H1 (cell line): ENCODE measurements at regions not wholly inside any gene's neighbourhood (a gene's known extent, or its start where the extent isn't known, plus 50 kb on each side); places are given as distances from the start of the nearest gene placed in this dataset.

ENCODE experiments used
- CTCF ChIA-PET: fragments of 300-600 bp; sonication (Branson Sonifier 250); formaldehyde crosslinking; loops from one replicate; lab custom pipeline; 2021; ENCODE audit not compliant: partially characterized antibody; lab: Charles Lee
- POLR2A ChIA-PET: fragments of 300-600 bp; sonication (Branson Sonifier 250); formaldehyde crosslinking; loops from one replicate; lab custom pipeline; 2021; ENCODE audit warnings: inconsistent platforms; ENCODE audit not compliant: partially characterized antibody; lab: Charles Lee
- DNase-seq, 2 experiments: peaks; one replicate each; pipeline versions ENCODE4 v3.0.0 to v3.0.0-alpha.2; 2010 to 2022; ENCODE audit warnings: low spot score in 2 of 2, low read depth in 1 of 2, mixed read lengths in 1 of 2
- FAIRE-seq: peaks from 2 replicates; lab custom pipeline; 2011; peaks lifted over from hg19 to GRCh38; lab: Jason Lieb, UNC
- H2AFZ ChIP-seq: 2 replicates; pipeline ENCODE4 v1.8.1; 2012; ENCODE audit warnings: low read length, inconsistent platforms
- H2AK5ac ChIP-seq: 2 replicates; pipeline ENCODE4 v1.6.1; 2013; ENCODE audit warnings: low read depth, low read length
- H2BK120ac ChIP-seq: replicated peaks from 2 replicates; pipeline ENCODE3; 2013; ENCODE audit warnings: low read depth, low read length, inconsistent platforms
- H2BK12ac ChIP-seq: 2 replicates; pipeline ENCODE4 v1.6.1; 2013; ENCODE audit warnings: low read depth, low read length
- H2BK15ac ChIP-seq: 2 replicates; pipeline ENCODE4 v1.6.1; 2013; ENCODE audit warnings: low read length
- H2BK20ac ChIP-seq: 2 replicates; pipeline ENCODE4 v1.6.1; 2013; ENCODE audit warnings: low read length
- H2BK5ac ChIP-seq: 2 replicates; pipeline ENCODE4 v1.6.1; 2013; ENCODE audit warnings: low read depth, low read length
- H3K14ac ChIP-seq: 2 replicates; pipeline ENCODE4 v1.6.1; 2013; ENCODE audit warnings: inconsistent platforms; ENCODE audit not compliant: insufficient read length
- H3K18ac ChIP-seq: 2 replicates; pipeline ENCODE4 v1.6.1; 2013; ENCODE audit warnings: low read length; ENCODE audit errors: extremely low read depth
- H3K23ac ChIP-seq: 2 replicates; pipeline ENCODE4 v1.6.1; 2013; ENCODE audit warnings: inconsistent platforms; ENCODE audit not compliant: insufficient read length
- H3K23me2 ChIP-seq: 2 replicates; pipeline ENCODE4 v1.6.1; 2013; ENCODE audit warnings: low read depth, low read length
- H3K27ac ChIP-seq: 2 replicates; pipeline ENCODE4 v1.6.1; 2011; ENCODE audit warnings: low read depth, low read length, inconsistent platforms
- H3K27me3 ChIP-seq, 4 experiments: replicated peaks in 1 of 4; 1 replicate in 1 of 4; 2 replicates in 3 of 4; pipeline versions ENCODE4 v1.6.1 to v1.8.1; 2011 to 2013; ENCODE audit warnings: low read length in 3 of 4, mild to moderate bottlenecking in 3 of 4, inconsistent platforms in 2 of 4, mixed read lengths in 2 of 4, moderate library complexity in 1 of 4; ENCODE audit not compliant: control insufficient read depth in 3 of 4, insufficient read depth in 3 of 4; ENCODE audit errors: extremely low read depth in 1 of 4
- H3K36me3 ChIP-seq, 4 experiments: 2 replicates each; pipeline versions ENCODE4 v1.6.1 to v1.8.1; 2011 to 2013; ENCODE audit warnings: mild to moderate bottlenecking in 4 of 4, low read length in 3 of 4, moderate library complexity in 2 of 4, control low read depth in 1 of 4, inconsistent platforms in 1 of 4; ENCODE audit not compliant: insufficient read depth in 4 of 4, control insufficient read depth in 2 of 4
- H3K4ac ChIP-seq: replicated peaks from 2 replicates; pipeline ENCODE3; 2013; ENCODE audit warnings: low read length, low read depth, mixed read lengths, inconsistent platforms; ENCODE audit not compliant: insufficient read length
- H3K4me1 ChIP-seq, 4 experiments: replicated peaks in 1 of 4; 1 replicate in 1 of 4; 2 replicates in 3 of 4; pipeline versions ENCODE4 v1.6.1 to v1.8.1; 2011 to 2013; ENCODE audit warnings: low read length in 3 of 4, inconsistent platforms in 2 of 4, mixed read lengths in 1 of 4; ENCODE audit not compliant: insufficient read depth in 4 of 4, control insufficient read depth in 3 of 4
- H3K4me2 ChIP-seq, 2 experiments: 2 replicates each; pipeline versions ENCODE4 v1.6.1 to v1.8.1; 2011 to 2013; ENCODE audit warnings: low read depth in 2 of 2, low read length in 2 of 2, control low read depth in 1 of 2, inconsistent platforms in 1 of 2, mild to moderate bottlenecking in 1 of 2; ENCODE audit not compliant: insufficient read depth in 1 of 2
- H3K4me3 ChIP-seq, 4 experiments: fragments of 200-600, 300-600 bp in 1 of 4; sonication (generic), shearing (Covaris generic), sonication (Bioruptor Twin) in 1 of 4; 2 replicates each; pipeline versions ENCODE4 v1.5.1 to v1.8.1; 2011 to 2016; ENCODE audit warnings: low read length in 4 of 4, low read depth in 3 of 4, control low read depth in 2 of 4, inconsistent platforms in 2 of 4, mild to moderate bottlenecking in 2 of 4, mixed read lengths in 1 of 4, moderate library complexity in 1 of 4; ENCODE audit not compliant: insufficient read depth in 2 of 4; ENCODE audit errors: extremely low read depth in 1 of 4
- H3K56ac ChIP-seq: replicated peaks from 2 replicates; pipeline ENCODE3; 2013; ENCODE audit warnings: low read depth, mild to moderate bottlenecking, mixed read lengths, low read length, inconsistent platforms; ENCODE audit not compliant: insufficient read length
- H3K79me1 ChIP-seq: 2 replicates; pipeline ENCODE4 v1.6.1; 2013; ENCODE audit warnings: low read depth, low read length, control low read depth
- H3K79me2 ChIP-seq, 2 experiments: 2 replicates each; pipeline versions ENCODE4 v1.6.1 to v1.8.1; 2012 to 2013; ENCODE audit warnings: low read length in 2 of 2, mild to moderate bottlenecking in 2 of 2, inconsistent platforms in 1 of 2; ENCODE audit not compliant: insufficient read depth in 2 of 2, control insufficient read depth in 1 of 2
- H3K9ac ChIP-seq, 4 experiments: replicated peaks in 1 of 4; 1 replicate in 1 of 4; 2 replicates in 3 of 4; pipeline versions ENCODE4 v1.6.1 to v1.8.1; 2011 to 2013; ENCODE audit warnings: low read depth in 3 of 4, low read length in 3 of 4, control low read depth in 2 of 4, mild to moderate bottlenecking in 2 of 4, moderate library complexity in 2 of 4, inconsistent platforms in 1 of 4; ENCODE audit errors: extremely low read depth in 1 of 4
- H3K9me3 ChIP-seq, 2 experiments: 2 replicates each; pipeline versions ENCODE4 v1.6.1 to v1.8.1; 2012 to 2013; ENCODE audit warnings: mild to moderate bottlenecking in 2 of 2, moderate library complexity in 2 of 2, control low read depth in 1 of 2, inconsistent platforms in 1 of 2, low read depth in 1 of 2, low read length in 1 of 2, mixed read lengths in 1 of 2; ENCODE audit not compliant: insufficient read depth in 2 of 2
- H4K20me1 ChIP-seq, 2 experiments: replicated peaks in 1 of 2; 2 replicates each; pipeline versions ENCODE3 to v1.8.1; 2011 to 2013; ENCODE audit warnings: inconsistent platforms in 2 of 2, low read length in 2 of 2, mild to moderate bottlenecking in 1 of 2; ENCODE audit not compliant: insufficient read depth in 2 of 2, control insufficient read depth in 1 of 2
- H4K5ac ChIP-seq: 2 replicates; pipeline ENCODE4 v1.6.1; 2013; ENCODE audit warnings: low read length, low read depth, mixed read lengths, inconsistent platforms; ENCODE audit not compliant: insufficient read length
- H4K8ac ChIP-seq: 2 replicates; pipeline ENCODE4 v1.8.0; 2013; ENCODE audit warnings: mild to moderate bottlenecking, moderate library complexity, low read length, inconsistent platforms; ENCODE audit not compliant: insufficient read depth; ENCODE audit errors: extremely low read depth
- H4K91ac ChIP-seq: replicated peaks from 2 replicates; pipeline ENCODE3; 2013; ENCODE audit warnings: low read length, mixed read lengths, inconsistent platforms; ENCODE audit not compliant: insufficient read length
- ASH2L ChIP-seq: fragments of 200-600, 300-600 bp; sonication (generic); IDR thresholded peaks from one replicate; pipeline ENCODE4 v1.7.1; 2017; ENCODE audit warnings: low read length
- CEBPB ChIP-seq: IDR thresholded peaks from 2 replicates; pipeline ENCODE4 v1.6.1; 2012; ENCODE audit warnings: low read depth, low read length
- KDM1A ChIP-seq: fragments of 200-600, 300-600 bp; sonication (generic); IDR thresholded peaks from 2 replicates; pipeline ENCODE4 v1.7.1; 2016; ENCODE audit warnings: mild to moderate bottlenecking, low read length, borderline replicate concordance
- MAX ChIP-seq: IDR thresholded peaks from 2 replicates; pipeline ENCODE4 v1.6.1; 2012; ENCODE audit warnings: inconsistent platforms
- POLR2A ChIP-seq, 2 experiments: IDR thresholded peaks; 1 replicate in 1 of 2; 2 replicates in 1 of 2; pipeline ENCODE4 v1.6.1; 2011; ENCODE audit warnings: low read depth in 2 of 2, low read length in 2 of 2, mild to moderate bottlenecking in 2 of 2; ENCODE audit errors: control extremely low read depth in 1 of 2
- RBBP5 ChIP-seq: IDR thresholded peaks from 2 replicates; pipeline ENCODE4 v1.7.1; 2012; ENCODE audit warnings: low read depth, mild to moderate bottlenecking, inconsistent platforms, low read length, moderate library complexity, borderline replicate concordance
- SAP30 ChIP-seq: fragments of 300-600 bp; sonication (generic); IDR thresholded peaks from 2 replicates; pipeline ENCODE4 v1.7.1; 2012; ENCODE audit warnings: low read length, moderate library complexity, mild to moderate bottlenecking, inconsistent platforms; ENCODE audit not compliant: insufficient read depth, insufficient replicate concordance
- SIN3A ChIP-seq, 2 experiments: IDR thresholded peaks in 1 of 2; conservative IDR thresholded peaks in 1 of 2; 2 replicates each; pipeline ENCODE4 v1.6.1; 2011 to 2012; ENCODE audit warnings: low read length in 2 of 2, improper control_type of control experiment in 1 of 2, low read depth in 1 of 2, mild to moderate bottlenecking in 1 of 2
- SP2 ChIP-seq: IDR thresholded peaks from 2 replicates; pipeline ENCODE4 v1.6.1; 2012; ENCODE audit warnings: mild to moderate bottlenecking, low read length, inconsistent platforms
- SRF ChIP-seq: IDR thresholded peaks from 2 replicates; pipeline ENCODE4 v1.6.1; 2011; ENCODE audit warnings: mild to moderate bottlenecking, low read depth, low read length, moderate library complexity
- TCF12 ChIP-seq: IDR thresholded peaks from 2 replicates; pipeline ENCODE4 v1.6.1; 2011; ENCODE audit warnings: low read depth, mild to moderate bottlenecking, low read length
- YY1 ChIP-seq: IDR thresholded peaks from 2 replicates; pipeline ENCODE4 v1.6.1; 2011; ENCODE audit warnings: low read depth, mild to moderate bottlenecking, low read length
- WGBS, 2 experiments: shearing (Covaris generic) in 1 of 2; methylation state at CpG; one replicate each; pipeline versions ENCODE4 v1.1.6 to v1.1.7; 2013 to 2015; ENCODE audit warnings: low lambda C conversion rate in 2 of 2, mixed read lengths in 2 of 2, inconsistent platforms in 1 of 2, low coverage in 1 of 2, missing lambda C conversion rate in 1 of 2; ENCODE audit not compliant: insufficient replicate concordance in 2 of 2, insufficient coverage in 1 of 2, insufficient read length in 1 of 2; ENCODE audit errors: extremely low coverage in 1 of 2, missing lambda C conversion rate in 1 of 2; 5-methylcytosine and 5-hydroxymethylcytosine counted together

DNA sequence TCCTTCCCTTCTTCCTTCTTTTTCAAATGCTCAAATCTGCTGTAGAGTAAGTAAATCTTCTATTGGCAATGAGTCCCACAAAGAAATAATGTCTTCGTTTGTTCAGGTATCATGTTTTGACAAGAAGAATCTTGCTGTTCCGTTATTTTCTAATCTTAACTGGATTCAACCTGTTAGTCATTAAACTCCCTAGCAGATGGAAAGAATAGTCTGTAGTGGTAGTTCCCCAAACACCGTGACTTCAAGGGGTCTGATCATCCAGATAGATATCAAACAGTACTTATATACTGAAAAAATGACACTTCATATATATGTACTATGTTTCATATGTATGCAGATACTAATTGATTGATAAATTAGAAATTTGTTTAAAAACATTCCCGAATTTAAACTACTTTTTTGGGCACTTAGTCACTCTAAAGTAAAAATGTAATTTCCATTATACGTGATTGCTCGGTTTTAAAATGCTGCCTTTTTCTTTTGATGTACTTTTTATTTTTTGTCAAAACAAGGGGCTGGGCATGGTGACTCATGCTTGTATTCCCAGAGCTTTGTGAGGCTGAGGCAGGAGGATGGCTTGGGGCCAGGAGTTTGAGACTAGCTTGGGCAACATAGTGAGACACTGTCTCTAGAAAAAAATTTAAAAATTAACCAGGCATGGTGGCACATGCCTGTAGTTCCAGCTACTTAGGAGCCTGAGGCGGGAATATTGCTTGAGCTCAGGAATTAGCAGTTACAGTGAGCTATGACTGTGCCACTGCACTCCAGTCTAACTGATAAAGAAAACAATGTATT is 335.7 kb upstream of the SNX7 start:
- CTCF ChIA-PET: no interaction called here
- Histone ChIP-seq H3K9ac (no peak overlapping the region), H3K4me3 (no peak overlapping the region), H3K14ac (no peak overlapping the region), H3K4ac (no peak overlapping the region), H3K79me2 (no peaks in the 10 kb centered on the region), H2BK20ac (no peak overlapping the region), H4K5ac (no peak overlapping the region), H2BK15ac (no peak overlapping the region), H2BK5ac (no peak overlapping the region), H3K23me2 (no peaks in the 10 kb centered on the region), H2AK5ac (no peak overlapping the region), H3K4me1 (no peaks in the 10 kb centered on the region), H3K27me3 (no peaks in the 10 kb centered on the region), H4K8ac (no peak overlapping the region), H3K27ac (no peak overlapping the region), H3K36me3 (no peaks in the 10 kb centered on the region), H2BK120ac (no peak overlapping the region), H4K20me1 (no peaks in the 10 kb centered on the region), H2AFZ (no peak overlapping the region), H3K4me2 (no peak overlapping the region), H3K9me3 (no peaks in the 10 kb centered on the region), H3K18ac (no peak overlapping the region), H2BK12ac (no peak overlapping the region), H3K79me1 (no peaks in the 10 kb centered on the region), H3K23ac (no peak overlapping the region), H3K56ac (no peak overlapping the region), H4K91ac (no peak overlapping the region)
- POLR2A ChIA-PET: no interaction called here
- 87% methylated on average over 7 of the region's 7 CpGs; no CpG with 5 or more reads in 1 of the 2 experiments for WGBS, 2 experiments
- DNase-seq (no peak), FAIRE-seq (no peak)
- TF ChIP-seq SAP30: no peak
- TF ChIP-seq ASH2L: no peak
- TF ChIP-seq YY1: no peak
- no peak for TF ChIP-seq TCF12
- no peak for TF ChIP-seq MAX
- TF ChIP-seq POLR2A (IDR thresholded peaks at IDR 0.05; ENCODE audit: control extremely low read depth in 1 of 2, low read depth in 2 of 2, low read length in 2 of 2): no peak
- TF ChIP-seq CEBPB: no peak
- TF ChIP-seq SIN3A (conservative IDR thresholded peaks at IDR 0.05 in 1 of 2, IDR thresholded peaks at IDR 0.05 in 1 of 2; ENCODE audit: low read depth in 1 of 2, low read length in 2 of 2): no peak
- no peak for TF ChIP-seq SRF
- TF ChIP-seq SP2: no peak
- no peak for TF ChIP-seq RBBP5
- TF ChIP-seq KDM1A: no peak
